Liver (tissue), 8 donors: ENCODE measurements at regions not wholly inside any gene's neighbourhood (a gene's known extent, or its start where the extent isn't known, plus 50 kb on each side); places are given as distances from the start of the nearest gene placed in this dataset.

Experiments
- DNase-seq: peaks from one replicate; pipeline ENCODE4 v3.0.0-alpha.2; 2017; ENCODE audit warnings: low spot score
- H3K27ac ChIP-seq, 2 donors: one replicate each; pipeline ENCODE4 v1.7.0; 2013; ENCODE audit warnings: inconsistent platforms in 2 of 2, low read length in 2 of 2, control low read depth in 1 of 2, low read depth in 1 of 2, mild to moderate bottlenecking in 1 of 2
- H3K27me3 ChIP-seq, 4 donors: one replicate each; pipeline versions ENCODE4 v1.6.1 to v1.7.0; 2013; ENCODE audit warnings: low read length in 3 of 4, inconsistent platforms in 1 of 4, mild to moderate bottlenecking in 1 of 4, moderate library complexity in 1 of 4; ENCODE audit not compliant: control insufficient read depth in 4 of 4, insufficient read depth in 4 of 4
- H3K36me3 ChIP-seq, 4 donors: one replicate each; pipeline versions ENCODE4 v1.6.1 to v1.7.0; 2013; ENCODE audit warnings: low read length in 3 of 4, mild to moderate bottlenecking in 3 of 4, low read depth in 1 of 4, moderate library complexity in 1 of 4; ENCODE audit not compliant: control insufficient read depth in 4 of 4, insufficient read depth in 3 of 4
- H3K4me1 ChIP-seq, 4 donors: one replicate each; pipeline versions ENCODE4 v1.6.1 to v1.7.0; 2013; ENCODE audit warnings: low read length in 3 of 4, mild to moderate bottlenecking in 3 of 4, moderate library complexity in 1 of 4; ENCODE audit not compliant: control insufficient read depth in 4 of 4, insufficient read depth in 4 of 4
- H3K4me3 ChIP-seq, 3 donors: one replicate each; pipeline versions ENCODE4 v1.6.1 to v1.7.0; 2013; ENCODE audit warnings: low read length in 3 of 3, control low read depth in 1 of 3, low read depth in 1 of 3, mild to moderate bottlenecking in 1 of 3
- H3K9ac ChIP-seq, 2 donors: one replicate each; pipeline ENCODE4 v1.7.0; 2013; ENCODE audit warnings: low read length in 2 of 2, mild to moderate bottlenecking in 2 of 2, moderate library complexity in 2 of 2, control low read depth in 1 of 2, low read depth in 1 of 2
- H3K9me3 ChIP-seq, 4 donors: one replicate each; pipeline versions ENCODE4 v1.6.1 to v1.7.0; 2013; ENCODE audit warnings: low read length in 3 of 4; ENCODE audit not compliant: control insufficient read depth in 4 of 4
- EGR1 ChIP-seq, 2 donors: IDR thresholded peaks; 2 replicates each; pipeline ENCODE4 v1.6.1; 2016 to 2018; ENCODE audit warnings: antibody characterized with exemption in 2 of 2, low read depth in 2 of 2
- FOXA1 ChIP-seq: IDR thresholded peaks from 2 replicates; pipeline ENCODE4 v1.6.1; 2016; ENCODE audit warnings: antibody characterized with exemption
- FOXA2 ChIP-seq: IDR thresholded peaks from 2 replicates; pipeline ENCODE4 v1.6.1; 2016; ENCODE audit warnings: antibody characterized with exemption
- GABPA ChIP-seq, 2 donors: IDR thresholded peaks in 1 of 2; conservative IDR thresholded peaks in 1 of 2; 2 replicates each; pipeline ENCODE4 v1.6.1; 2016; ENCODE audit warnings: antibody characterized with exemption in 2 of 2, mild to moderate bottlenecking in 1 of 2, moderate library complexity in 1 of 2
- HNF4A ChIP-seq, 2 donors: conservative IDR thresholded peaks; 2 replicates each; pipeline ENCODE4 v1.6.1; 2016; ENCODE audit warnings: antibody characterized with exemption in 2 of 2, mild to moderate bottlenecking in 2 of 2
- HNF4G ChIP-seq: IDR thresholded peaks from 2 replicates; pipeline ENCODE4 v1.6.1; 2016; ENCODE audit warnings: antibody characterized with exemption
- NR2F2 ChIP-seq: IDR thresholded peaks from 2 replicates; pipeline ENCODE4 v1.6.1; 2016; ENCODE audit warnings: antibody characterized with exemption
- RAD21 ChIP-seq, 2 donors: IDR thresholded peaks; 2 replicates each; pipeline ENCODE4 v1.6.1; 2016; ENCODE audit warnings: antibody characterized with exemption in 2 of 2, mild to moderate bottlenecking in 2 of 2
- RXRA ChIP-seq, 2 donors: IDR thresholded peaks; 2 replicates each; pipeline ENCODE4 v1.6.1; 2017 to 2018; ENCODE audit warnings: antibody characterized with exemption in 2 of 2, mild to moderate bottlenecking in 1 of 2
- SP1 ChIP-seq: IDR thresholded peaks from 2 replicates; pipeline ENCODE4 v1.6.1; 2018; ENCODE audit warnings: antibody characterized with exemption, mild to moderate bottlenecking
- TAF1 ChIP-seq: conservative IDR thresholded peaks from 2 replicates; pipeline ENCODE4 v1.6.1; 2016; ENCODE audit warnings: antibody characterized with exemption, mild to moderate bottlenecking
- YY1 ChIP-seq: IDR thresholded peaks from 2 replicates; pipeline ENCODE4 v1.6.1; 2016; ENCODE audit warnings: antibody characterized with exemption, mild to moderate bottlenecking
- WGBS: extraction: QIAGEN DNeasy Blood & Tissue Kit; methylation state at CpG from one replicate; pipeline ENCODE4 v1.1.7; 2013; 5-methylcytosine and 5-hydroxymethylcytosine counted together
- TF ChIP-seq, protein P1 (sequence below): IDR thresholded peaks from 2 replicates; pipeline ENCODE4 v1.6.1; 2016; ENCODE audit warnings: antibody characterized with exemption
- TF ChIP-seq, protein P2 (sequence below): IDR thresholded peaks from 2 replicates; pipeline ENCODE4 v1.6.1; 2016; ENCODE audit warnings: antibody characterized with exemption
- TF ChIP-seq, protein P3 (sequence below): IDR thresholded peaks from 2 replicates; pipeline ENCODE4 v1.6.1; 2016; ENCODE audit warnings: antibody characterized with exemption, mild to moderate bottlenecking
- TF ChIP-seq, protein P4 (sequence below): fragments of 150-350 bp; IDR thresholded peaks from 2 replicates; pipeline ENCODE4 v1.5.1; 2017; ENCODE audit warnings: improper control_type of control experiment, low read depth, low read length; ENCODE audit not compliant: missing input control
- TF ChIP-seq, protein P5 (sequence below): IDR thresholded peaks from 2 replicates; pipeline ENCODE4 v1.6.1; 2016; ENCODE audit warnings: antibody characterized with exemption
- donor health status: healthy.
- donor health status: healthy.
- donor health status: healthy.
- donor health status: healthy.
- donor health status: healthy.

DNA sequence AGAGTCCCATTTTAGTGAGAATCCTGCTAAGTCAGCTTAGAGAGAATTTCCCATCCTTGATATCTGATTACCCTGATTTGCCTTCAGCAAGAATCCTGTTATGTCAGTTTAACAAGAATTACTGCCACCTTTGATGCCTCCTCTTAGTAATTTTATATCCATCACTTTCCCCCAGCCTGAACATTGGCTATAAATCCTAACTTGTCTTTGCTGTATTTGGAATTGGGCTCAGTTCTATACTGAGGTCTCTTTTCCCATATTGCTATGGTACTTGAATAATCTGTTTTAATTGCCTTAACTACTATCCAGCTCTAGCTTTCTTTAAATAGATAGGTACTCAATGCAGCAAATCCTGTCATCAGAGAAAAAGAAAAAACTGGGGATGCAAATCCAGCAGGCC is 842.0 kb upstream of the ADAMTS5 start:
- no peaks in the 10 kb centered on the region for H3K36me3 ChIP-seq
- H3K4me1 ChIP-seq: no peaks in the 10 kb centered on the region
- no peaks in the 10 kb centered on the region for H3K9me3 ChIP-seq
- TF ChIP-seq, protein P1, sequence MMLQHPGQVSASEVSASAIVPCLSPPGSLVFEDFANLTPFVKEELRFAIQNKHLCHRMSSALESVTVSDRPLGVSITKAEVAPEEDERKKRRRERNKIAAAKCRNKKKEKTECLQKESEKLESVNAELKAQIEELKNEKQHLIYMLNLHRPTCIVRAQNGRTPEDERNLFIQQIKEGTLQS: no peak
- TF ChIP-seq RXRA (IDR thresholded peaks at IDR 0.05) (no peak), HNF4A (conservative IDR thresholded peaks at IDR 0.05) (no peak), TAF1 (no peak), RAD21 (IDR thresholded peaks at IDR 0.05) (no peak), EGR1 (IDR thresholded peaks at IDR 0.05; ENCODE audit: low read depth in 2 of 2) (no peak), NR2F2 (no peak), YY1 (no peak), GABPA (IDR thresholded peaks at IDR 0.05 in 1 of 2, conservative IDR thresholded peaks at IDR 0.05 in 1 of 2) (no peak), HNF4G (no peak), FOXA1 (no peak), SP1 (no peak), FOXA2 (no peak)
- TF ChIP-seq, protein P2, sequence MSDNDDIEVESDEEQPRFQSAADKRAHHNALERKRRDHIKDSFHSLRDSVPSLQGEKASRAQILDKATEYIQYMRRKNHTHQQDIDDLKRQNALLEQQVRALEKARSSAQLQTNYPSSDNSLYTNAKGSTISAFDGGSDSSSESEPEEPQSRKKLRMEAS: no peak
- TF ChIP-seq, protein P3, sequence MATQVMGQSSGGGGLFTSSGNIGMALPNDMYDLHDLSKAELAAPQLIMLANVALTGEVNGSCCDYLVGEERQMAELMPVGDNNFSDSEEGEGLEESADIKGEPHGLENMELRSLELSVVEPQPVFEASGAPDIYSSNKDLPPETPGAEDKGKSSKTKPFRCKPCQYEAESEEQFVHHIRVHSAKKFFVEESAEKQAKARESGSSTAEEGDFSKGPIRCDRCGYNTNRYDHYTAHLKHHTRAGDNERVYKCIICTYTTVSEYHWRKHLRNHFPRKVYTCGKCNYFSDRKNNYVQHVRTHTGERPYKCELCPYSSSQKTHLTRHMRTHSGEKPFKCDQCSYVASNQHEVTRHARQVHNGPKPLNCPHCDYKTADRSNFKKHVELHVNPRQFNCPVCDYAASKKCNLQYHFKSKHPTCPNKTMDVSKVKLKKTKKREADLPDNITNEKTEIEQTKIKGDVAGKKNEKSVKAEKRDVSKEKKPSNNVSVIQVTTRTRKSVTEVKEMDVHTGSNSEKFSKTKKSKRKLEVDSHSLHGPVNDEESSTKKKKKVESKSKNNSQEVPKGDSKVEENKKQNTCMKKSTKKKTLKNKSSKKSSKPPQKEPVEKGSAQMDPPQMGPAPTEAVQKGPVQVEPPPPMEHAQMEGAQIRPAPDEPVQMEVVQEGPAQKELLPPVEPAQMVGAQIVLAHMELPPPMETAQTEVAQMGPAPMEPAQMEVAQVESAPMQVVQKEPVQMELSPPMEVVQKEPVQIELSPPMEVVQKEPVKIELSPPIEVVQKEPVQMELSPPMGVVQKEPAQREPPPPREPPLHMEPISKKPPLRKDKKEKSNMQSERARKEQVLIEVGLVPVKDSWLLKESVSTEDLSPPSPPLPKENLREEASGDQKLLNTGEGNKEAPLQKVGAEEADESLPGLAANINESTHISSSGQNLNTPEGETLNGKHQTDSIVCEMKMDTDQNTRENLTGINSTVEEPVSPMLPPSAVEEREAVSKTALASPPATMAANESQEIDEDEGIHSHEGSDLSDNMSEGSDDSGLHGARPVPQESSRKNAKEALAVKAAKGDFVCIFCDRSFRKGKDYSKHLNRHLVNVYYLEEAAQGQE: no peak
- TF ChIP-seq, protein P4, sequence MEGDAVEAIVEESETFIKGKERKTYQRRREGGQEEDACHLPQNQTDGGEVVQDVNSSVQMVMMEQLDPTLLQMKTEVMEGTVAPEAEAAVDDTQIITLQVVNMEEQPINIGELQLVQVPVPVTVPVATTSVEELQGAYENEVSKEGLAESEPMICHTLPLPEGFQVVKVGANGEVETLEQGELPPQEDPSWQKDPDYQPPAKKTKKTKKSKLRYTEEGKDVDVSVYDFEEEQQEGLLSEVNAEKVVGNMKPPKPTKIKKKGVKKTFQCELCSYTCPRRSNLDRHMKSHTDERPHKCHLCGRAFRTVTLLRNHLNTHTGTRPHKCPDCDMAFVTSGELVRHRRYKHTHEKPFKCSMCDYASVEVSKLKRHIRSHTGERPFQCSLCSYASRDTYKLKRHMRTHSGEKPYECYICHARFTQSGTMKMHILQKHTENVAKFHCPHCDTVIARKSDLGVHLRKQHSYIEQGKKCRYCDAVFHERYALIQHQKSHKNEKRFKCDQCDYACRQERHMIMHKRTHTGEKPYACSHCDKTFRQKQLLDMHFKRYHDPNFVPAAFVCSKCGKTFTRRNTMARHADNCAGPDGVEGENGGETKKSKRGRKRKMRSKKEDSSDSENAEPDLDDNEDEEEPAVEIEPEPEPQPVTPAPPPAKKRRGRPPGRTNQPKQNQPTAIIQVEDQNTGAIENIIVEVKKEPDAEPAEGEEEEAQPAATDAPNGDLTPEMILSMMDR: no peak
- TF ChIP-seq, protein P5, sequence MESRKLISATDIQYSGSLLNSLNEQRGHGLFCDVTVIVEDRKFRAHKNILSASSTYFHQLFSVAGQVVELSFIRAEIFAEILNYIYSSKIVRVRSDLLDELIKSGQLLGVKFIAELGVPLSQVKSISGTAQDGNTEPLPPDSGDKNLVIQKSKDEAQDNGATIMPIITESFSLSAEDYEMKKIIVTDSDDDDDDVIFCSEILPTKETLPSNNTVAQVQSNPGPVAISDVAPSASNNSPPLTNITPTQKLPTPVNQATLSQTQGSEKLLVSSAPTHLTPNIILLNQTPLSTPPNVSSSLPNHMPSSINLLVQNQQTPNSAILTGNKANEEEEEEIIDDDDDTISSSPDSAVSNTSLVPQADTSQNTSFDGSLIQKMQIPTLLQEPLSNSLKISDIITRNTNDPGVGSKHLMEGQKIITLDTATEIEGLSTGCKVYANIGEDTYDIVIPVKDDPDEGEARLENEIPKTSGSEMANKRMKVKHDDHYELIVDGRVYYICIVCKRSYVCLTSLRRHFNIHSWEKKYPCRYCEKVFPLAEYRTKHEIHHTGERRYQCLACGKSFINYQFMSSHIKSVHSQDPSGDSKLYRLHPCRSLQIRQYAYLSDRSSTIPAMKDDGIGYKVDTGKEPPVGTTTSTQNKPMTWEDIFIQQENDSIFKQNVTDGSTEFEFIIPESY: no peak
- H3K9ac ChIP-seq: no peak overlapping the region
- DNase-seq: no peak
- H3K27ac ChIP-seq: no peak overlapping the region
- H3K4me3 ChIP-seq: no peak overlapping the region
- H3K27me3 ChIP-seq: no peaks in the 10 kb centered on the region

DNA sequence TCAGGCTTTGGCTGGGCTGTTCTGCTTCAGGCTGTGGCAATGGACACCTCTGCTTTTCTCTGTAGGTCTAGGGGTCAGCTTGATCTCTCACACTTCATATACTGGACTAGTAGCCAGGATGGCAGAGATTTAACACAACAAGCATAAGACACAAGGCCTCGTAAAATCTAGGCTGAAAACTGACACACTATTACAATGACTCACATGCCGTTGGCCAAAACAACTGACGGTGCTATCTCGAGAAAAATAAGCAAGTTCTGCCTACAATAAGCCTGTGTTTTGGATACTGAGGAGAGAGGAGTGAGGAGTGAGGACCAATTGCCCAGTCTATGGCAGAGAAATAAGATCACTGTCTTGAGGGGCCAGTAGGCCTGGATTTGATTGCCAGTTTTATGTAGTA is 840.7 kb upstream of the ADAMTS5 start:
- DNase-seq: no peak
- Histone ChIP-seq H3K4me3 (no peak overlapping the region), H3K9ac (no peak overlapping the region), H3K27me3 (no peaks in the 10 kb centered on the region), H3K27ac (no peak overlapping the region), H3K36me3 (no peaks in the 10 kb centered on the region), H3K4me1 (no peaks in the 10 kb centered on the region), H3K9me3 (no peaks in the 10 kb centered on the region)
- TF ChIP-seq, protein P1: no peak
- 94% methylated on average over 4 of the region's 4 CpGs for WGBS
